NK-92 treated with Interleukin-12 subunit alpha and Interleukin-12 subunit beta, amount 100 ng/mL, for 24 hours (cell line): ENCODE measurements at regions not wholly inside any gene's neighbourhood (a gene's known extent, or its start where the extent isn't known, plus 50 kb on each side); places are given as distances from the start of the nearest gene placed in this dataset.
"Not testable (repeated sequence)": the region's sequence is repeated elsewhere in the genome, so short reads cannot be mapped to it uniquely, and the experiment has no call there.

ENCODE experiments used
- DNase-seq: peaks from one replicate; lab custom pipeline; 2025; lab: John Stamatoyannopoulos, UW

DNA sequence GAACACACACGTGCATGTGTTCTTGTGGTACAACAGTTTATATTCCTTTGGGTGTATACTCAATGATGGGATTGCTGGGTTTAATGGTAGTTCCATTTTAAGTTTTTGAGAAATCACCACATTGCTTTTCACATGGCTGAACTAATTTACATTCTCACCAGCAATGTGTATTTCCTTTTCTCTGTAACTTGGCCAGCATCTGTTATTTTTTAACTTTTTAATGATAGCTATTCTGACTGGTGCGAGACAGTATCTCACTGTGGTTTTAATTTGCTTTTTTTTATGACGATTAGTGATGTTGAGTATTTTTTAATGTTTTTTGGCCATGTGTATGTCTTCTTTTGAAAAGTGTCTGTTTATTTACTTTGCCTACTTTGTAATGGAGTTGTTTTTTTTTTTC, 256.6 kb downstream of the ZWINT start:
- DNase-seq = no peak

DNA sequence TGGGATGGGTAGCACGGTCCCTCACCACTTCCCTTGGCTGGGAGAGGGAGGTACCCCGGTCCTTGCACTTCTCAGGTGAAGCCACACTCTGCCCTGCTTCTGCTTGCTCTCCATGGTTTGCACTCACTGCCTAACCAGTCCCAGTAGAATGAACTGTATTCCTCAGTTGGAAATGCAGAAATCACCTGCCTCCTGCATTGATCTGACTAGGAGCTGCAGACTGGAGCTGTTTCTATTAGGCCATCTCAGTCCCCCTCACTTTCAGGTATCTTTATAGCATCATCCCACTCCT, 264.9 kb downstream of the ZWINT start:
- DNase-seq = no peak

DNA sequence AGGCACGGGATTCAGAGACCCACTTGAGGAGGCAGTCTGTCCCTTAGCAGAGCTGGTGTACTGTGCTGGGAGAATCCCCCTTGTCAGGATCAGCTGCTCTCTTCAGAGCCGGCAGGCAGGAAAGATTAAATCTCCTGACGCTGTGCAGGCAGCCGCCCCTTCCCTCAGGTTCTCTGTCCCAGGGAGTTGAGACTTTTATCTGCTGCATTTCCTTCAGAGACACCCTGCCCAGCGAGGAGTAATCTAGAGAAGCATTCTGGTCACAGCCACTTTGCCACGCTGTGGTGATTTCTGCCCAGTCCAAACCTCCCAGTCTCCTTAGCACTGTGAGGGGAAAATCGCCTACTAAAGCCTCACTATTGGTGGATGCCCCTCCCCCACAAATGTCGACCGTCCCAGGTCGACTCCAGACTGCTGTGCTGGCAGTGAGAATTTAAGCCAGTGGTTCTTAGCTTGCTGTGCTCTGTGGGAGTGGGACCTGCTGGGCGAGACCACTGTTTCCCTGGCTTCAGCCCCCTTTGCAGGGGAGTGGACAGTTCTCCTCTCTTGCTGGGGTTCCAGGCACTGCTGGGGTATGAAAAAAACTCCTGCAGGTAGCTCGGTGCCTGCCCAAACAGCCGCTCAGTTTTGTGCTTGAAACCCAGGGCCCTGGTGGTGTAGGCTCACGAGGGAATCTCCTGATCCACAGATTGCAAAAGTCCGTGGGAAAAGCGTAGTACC, 265.4 kb downstream of the ZWINT start:
- DNase-seq = no peak

DNA sequence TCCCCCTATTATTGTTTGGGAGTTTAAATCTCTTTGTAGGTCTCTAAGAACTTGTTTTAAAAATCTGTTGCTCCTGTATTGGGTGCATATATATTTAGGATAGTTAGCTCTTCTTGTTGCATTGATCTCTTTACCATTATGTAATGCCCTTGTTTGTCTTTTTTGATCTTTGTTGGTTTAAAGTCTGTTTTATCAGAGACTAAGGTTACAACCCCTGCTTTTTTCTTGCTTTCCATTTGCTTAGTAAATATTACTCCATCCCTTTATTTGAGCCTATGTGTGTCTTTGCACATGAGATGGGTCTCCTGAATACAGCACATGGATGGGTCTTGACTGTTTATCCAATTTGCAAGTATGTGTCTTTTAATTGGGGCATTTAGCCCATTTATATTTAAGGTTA, 267.4 kb downstream of the ZWINT start:
- DNase-seq = not testable (repeated sequence)

DNA sequence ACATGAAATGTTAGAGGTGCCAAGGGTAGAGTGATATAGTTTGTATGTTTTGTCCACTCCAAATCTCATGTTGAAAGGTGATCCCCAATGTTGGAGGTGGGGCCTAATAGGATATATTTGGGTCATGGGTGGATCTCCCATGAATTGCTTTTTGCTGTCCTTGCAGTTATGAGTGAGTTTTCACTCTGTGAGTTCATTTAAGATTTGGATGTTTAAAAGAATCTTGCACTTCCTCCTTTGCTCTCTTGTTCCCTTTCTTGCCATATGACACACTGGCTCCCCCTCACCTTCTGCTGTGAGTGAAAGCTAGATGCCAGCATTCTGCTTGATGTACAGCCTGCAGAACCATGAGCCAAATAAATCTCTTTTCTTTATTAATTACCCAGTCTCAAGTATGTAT, 269.2 kb downstream of the ZWINT start:
- no peak for DNase-seq

DNA sequence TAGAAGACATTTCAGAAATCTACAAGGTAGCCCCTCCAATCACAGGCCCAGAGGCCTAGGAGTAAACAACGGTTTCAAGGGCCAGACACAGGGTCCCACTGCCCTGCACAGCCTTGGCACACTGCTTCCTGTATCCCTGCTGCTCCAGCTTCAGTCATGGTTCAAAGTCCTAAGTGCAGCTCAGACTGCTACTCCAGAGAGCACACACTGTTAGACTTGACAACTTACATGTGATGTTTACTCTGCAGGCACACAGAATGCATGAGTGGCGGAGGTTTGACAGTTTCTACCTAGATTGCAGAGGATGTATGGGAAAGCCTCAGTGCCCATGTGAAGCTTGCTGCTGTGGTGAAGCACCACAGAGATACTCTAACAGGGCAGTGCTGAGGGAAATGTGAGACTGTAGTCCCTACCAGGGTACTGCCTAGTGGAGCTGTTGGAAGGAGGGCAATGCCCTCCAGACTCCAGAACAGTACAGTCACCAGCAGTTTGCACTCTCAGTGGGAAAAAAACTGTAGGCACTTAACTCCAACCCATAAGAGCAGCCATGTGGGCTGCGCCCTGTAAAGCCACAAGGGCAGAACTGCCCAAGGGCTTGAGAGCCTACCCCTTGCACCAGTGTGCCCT, 270.0 kb downstream of the ZWINT start:
- no peak for DNase-seq

DNA sequence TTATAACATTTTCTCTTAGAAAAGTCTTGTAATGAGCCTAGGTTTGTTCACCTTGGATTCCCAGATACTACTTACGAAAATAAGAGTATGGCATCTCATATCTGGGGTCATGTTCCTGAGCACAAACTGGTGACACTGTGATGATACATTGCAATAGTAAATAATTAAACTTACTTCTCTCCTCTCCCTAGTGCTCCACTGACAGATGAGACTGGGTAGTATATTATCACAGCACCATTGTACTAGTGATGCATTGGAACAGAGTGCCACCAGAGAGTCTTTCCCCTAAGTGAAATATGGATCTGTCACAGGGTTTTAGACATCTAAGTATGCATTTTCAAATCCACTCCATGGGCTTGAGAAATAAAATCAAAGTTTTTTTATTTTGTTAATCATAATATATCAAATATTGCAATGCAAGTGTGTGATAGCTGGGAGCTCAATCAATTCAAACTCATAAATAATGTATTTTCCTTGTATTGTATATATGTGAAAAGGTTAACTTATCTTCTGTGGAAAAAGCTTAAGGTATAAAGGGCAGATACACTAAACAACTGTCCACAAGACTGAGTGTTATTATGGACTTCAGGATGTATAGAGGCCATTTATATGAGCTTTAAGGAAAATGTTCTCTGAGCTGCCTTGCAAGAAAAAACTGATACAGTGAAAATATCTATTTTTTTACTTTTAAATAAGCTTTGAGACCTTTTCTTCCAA, 275.5 kb downstream of the ZWINT start:
- no peak for DNase-seq

DNA sequence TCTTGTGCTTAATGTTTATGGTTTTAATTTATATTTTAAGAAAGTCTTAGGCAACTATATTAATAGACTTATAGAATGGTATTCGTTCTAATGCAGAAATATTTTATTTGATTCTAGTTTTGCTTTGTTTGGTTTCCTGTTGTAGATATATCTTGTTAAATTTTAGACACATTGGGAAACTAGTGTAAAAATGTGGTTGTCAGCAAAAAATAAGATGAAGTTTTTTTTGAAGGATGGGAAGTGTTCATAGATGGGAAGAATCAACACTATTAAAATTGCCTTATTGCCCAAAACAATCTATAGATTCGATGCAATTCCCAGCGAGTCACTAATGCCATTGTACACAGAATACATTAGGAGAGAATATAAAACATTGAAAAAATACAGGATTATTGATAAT, 278.9 kb downstream of the ZWINT start:
- no peak for DNase-seq

DNA sequence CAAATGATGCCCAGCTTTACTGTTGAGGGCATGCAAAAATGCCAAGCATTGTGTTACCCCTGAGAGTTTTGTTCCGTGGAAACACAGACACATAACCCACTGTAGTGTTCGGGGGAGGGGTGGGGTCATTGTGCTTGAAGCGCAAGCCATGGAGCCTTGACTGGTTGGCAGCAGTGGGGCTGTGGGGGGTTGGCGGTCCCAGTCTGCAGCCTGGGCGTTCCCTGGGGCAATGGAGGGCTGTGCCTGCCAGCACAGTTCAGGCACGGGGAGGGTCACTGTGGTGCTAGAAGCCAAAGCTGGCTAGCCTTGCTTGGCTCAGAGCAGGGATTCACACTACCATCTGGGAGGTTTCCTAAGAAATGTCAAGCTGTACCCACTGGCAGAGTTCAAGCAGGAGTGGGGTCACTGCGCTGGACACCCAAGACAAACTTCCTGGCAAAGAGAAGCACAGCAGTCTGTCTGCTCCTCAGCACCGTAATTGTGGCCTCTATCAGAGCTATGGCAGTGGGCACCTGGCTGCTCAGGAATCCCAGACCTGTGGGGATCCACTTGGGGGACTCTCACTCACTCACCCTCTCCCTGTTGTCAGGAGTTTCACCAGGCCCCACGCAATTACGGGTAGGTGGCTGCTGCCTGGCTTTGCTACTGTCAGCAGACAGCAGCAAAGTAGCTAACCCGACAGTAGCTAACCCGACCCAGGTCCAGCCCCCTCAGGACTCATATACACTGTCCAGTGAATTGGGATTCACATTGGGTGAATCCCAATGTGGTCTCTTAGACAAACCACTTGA, 292.4 kb downstream of the ZWINT start:
- no peak for DNase-seq

DNA sequence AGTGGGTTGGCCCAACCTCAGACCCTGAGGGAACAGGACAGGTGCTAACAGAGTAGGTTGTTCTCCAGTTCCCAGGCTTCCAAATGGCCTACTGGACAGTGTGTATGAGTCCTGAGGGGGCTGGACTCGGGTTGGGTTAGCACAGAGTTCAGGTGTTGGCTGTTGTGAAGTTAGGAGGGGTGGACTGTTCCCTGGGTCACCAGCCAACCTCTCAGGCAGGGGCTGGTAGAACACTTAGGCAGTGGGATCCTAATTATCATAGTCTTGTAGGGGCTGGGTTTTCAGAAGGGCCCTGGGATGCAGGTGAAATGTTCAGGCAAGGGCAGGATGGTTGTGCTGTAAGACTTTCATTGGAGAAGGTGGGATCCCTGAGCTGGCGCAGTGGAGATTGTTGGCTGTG, 293.0 kb downstream of the ZWINT start:
- DNase-seq = no peak

DNA sequence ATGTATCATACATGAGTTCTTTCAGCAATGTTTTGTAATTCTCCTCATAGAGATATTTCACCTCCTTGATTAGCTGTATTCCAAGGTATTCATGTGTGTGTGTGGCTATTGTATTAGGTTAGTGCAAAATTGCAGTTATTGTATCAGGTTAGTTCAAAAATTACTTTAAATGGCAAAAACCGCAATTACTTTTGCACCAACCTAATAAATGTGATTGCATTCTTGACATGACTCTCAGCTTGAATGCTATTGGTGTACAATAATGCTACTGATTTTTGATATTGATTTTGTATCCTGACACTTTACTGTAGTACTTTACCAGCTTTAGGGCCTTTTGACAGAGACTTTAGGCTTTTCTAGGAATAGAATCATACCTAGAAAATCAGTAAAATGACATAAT, 297.4 kb downstream of the ZWINT start:
- no peak for DNase-seq

DNA sequence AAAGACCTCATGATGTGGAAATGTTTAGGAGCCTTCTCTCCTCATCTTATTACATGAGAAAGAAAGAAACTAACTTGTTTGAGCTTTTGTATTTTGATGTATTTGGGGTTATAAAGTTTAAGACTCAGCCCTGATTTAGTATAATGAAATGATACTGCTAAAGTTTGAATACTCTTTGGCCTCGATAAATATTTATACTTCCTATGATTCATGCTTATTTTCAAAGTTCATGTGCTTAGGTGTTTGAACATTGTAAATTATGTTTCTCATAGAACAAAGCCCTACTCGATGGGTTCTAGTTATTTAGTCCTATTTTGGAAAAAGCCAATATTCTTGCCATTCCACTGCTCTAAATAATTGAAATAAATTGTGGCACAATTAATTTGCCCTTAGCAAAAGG, 303.2 kb downstream of the ZWINT start:
- DNase-seq = no peak

DNA sequence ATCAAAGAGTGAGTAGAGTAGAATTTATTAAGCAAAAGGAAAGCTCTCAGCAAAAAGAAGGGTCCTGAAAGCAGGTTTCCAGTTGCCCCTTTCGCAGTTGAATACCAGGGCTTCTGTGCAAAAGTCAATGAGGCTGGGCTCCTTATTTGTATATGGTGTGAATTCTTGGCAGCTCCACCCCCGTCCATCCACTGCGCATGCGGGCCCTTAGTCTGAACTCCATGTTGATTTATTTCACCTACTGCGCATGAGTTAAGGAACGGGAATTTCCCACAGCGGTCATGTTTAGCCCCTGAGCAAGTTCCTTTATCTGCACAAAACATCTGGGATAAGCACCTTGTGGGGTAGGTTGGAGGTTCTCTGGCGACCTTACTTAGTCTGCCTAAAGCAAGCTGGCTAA, 325.6 kb downstream of the ZWINT start:
- DNase-seq = no peak

DNA sequence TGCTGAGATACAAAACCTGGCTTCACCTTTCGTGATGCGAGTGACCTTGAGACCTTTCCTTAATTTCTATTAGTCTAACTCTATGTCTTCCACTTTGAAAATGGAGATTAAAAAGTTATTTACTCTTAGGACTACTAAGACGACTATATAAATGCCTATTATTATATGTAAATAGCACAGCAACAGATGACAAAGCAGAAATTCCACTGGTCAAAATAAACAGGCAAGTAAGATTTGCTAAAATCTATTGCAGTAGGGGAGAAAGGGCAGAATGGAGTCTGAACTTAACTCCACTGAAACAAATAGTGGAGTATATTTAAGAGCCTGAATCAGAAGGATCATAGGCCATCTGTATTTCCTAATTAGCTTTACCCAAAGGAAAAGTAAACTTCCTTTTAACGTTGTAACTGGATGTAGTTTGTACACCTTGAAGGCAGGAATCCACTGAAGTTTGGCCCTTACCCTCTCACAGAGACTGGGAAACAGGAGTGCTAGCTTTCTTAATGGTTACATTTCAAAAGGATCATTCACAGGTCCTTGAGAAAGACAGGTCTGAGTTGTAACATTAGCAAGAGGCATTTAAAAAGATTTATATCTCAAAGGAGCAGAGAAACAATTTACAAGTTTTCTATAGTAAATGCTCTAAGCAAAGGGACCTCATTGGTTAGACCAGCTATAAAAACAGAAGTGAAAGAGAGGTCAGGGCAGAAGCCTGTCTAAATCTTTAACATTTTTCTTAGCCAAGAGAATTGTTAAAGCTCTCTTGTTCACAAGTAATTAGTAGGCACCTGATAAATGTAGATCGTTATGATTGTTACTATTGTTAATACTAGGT, 332.5 kb downstream of the ZWINT start:
- no peak for DNase-seq

DNA sequence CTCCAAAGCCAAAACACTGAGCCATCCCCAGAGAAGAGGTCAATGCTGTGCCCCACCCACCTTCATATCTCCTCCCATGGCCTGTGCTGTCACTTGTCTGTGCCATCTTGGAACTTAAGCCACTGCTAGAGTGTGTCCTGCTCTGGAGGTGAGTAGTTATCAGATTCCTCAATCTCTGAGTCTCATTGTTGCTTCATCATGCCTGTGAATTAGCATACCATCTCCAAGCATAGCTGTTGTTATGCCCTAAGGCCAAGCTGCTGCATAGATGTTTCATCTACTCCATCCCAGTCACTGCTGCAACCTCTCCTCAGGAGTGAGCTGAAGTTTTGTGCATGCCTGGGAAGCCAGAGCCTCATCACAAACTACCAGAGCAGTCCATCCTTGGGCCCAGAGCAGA, 349.0 kb downstream of the ZWINT start:
- DNase-seq = no peak

DNA sequence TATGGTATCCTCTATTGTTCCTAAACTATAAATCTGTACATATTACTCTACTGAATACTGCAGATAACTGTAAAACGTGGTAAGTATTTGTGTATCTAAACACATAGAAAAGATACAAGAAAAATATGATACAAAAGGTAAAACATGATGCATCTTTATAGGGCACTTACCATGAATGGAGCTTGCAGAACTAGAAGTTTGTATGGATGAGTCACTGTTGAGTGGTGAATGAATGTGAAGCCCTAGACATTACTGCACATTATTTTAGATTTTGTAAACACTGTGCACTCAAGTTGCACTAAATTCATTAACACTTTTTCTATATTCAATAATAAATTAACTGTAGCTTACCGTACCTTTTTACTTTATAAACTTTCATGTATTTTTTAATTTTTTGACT, 357.5 kb downstream of the ZWINT start:
- no peak for DNase-seq

DNA sequence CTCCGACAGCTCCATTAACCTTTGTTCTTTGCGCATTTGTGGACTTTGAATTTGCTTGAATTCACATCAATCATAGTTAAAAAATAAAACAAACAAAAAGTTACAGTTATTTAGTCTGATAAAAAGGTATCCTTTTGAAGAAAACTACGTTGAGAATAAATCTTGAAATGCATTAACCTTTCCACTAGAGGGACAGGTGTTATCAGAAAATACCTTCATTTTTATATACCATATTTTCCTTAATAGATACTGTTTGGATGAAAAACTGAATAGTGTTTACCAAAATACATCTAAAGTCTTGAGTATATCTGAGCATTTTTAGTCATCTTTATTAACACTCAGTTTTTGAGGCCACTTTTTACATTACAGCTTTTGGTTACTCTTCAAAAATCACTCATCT, 371.9 kb downstream of the ZWINT start:
- DNase-seq = no peak

DNA sequence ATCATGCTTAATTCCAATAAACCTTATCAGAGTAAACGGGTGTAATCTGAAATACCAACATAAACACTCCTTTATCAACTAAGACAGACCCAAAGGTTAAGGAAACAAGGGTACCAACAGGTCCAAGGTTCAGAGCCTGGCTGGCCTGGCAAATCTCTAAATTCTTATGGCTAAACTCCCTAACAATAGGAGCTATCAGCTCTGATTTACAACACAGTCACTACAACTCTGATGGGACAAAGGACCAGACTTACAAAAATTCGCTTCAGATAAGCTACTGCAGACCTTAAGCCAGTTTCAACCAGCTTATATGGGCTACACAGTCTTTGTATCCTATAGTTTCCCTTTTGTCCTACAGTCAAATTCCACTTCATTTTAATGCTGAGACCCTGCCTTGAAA, 381.9 kb downstream of the ZWINT start:
- no peak for DNase-seq

DNA sequence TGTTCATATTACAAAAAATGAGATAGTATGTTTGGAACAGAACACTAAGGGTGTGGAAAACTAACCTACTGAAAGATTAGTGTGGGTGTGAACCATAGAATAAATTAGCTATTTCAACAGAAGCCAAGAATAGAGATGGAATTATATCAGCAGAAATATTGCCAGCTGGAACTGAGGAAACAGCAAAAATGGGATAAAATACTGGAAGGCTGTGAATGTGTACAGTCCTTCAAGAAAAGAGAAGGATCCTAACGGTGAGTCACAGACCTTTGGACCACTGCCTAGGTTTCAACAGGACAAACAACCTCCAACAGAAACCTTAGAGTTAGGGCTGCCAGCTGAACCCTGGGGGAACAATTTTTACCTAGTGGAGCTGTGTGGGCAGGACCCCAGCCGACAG, 395.0 kb downstream of the ZWINT start:
- no peak for DNase-seq

DNA sequence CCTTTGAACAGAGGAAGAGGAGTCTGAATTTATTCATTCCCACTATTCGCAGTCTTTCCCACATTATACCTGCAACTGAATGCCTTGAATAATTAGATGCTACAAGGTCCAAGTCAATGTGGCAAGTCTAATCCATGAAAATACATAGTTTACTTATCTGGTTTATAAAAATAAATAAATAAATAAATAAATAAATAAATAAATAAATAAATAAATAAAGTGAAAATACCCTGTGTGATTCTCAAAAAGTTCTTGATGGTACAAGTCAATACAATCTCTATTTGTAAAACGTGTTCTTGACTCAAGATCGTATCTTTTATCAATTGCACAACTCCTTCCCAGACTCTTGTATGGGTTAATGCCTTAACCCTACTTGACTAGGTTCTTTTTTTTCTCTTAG, 417.7 kb downstream of the ZWINT start:
- no peak for DNase-seq

DNA sequence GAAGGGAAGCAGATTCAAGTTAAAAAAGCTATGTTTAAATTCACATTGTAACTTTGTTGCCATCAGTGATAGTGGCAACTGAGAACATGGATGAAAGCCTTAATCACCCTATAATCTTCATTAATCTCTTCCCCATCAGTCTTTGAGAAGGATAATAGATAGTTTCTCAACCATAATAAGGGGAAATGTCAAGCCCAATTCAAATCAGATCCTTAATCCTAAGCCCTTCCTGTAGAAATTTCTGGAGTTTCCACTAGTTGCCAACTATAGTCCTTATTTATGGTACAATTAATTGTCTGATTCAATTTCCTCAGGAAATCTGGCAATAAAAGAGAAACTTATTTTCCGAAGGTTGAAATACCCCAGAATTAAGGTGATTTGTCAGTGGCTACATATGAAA, 431.8 kb downstream of the ZWINT start:
- DNase-seq = no peak
